MM.1S (cell line): ENCODE measurements at regions not wholly inside any gene's neighbourhood (a gene's known extent, or its start where the extent isn't known, plus 50 kb on each side); places are given as distances from the start of the nearest gene placed in this dataset.

Experiments
- DNase-seq: peaks from one replicate; pipeline ENCODE4 v3.0.0-alpha.2; 2015
- H2AFZ ChIP-seq: fragments of 300-600 bp; sonication (generic); 2 replicates; pipeline ENCODE4 v1.6.0; 2016; ENCODE audit warnings: antibody characterized with exemption, low read length
- H3F3A ChIP-seq: fragments of 300-600 bp; sonication (generic); 2 replicates; pipeline ENCODE4 v1.6.1; 2016; ENCODE audit warnings: mild to moderate bottlenecking, antibody characterized with exemption, low read length, moderate library complexity, mixed read lengths; ENCODE audit not compliant: insufficient read depth
- H3K27ac ChIP-seq: fragments of 300-600 bp; sonication (generic); 2 replicates; pipeline ENCODE4 v1.5.1; 2016; ENCODE audit warnings: mild to moderate bottlenecking, low read length
- H3K27me3 ChIP-seq: fragments of 300-600 bp; sonication (generic); replicated peaks from 2 replicates; pipeline ENCODE4 v1.6.0; 2016; ENCODE audit warnings: low read length; ENCODE audit not compliant: insufficient read depth
- H3K36me3 ChIP-seq: fragments of 300-600 bp; sonication (generic); replicated peaks from 2 replicates; pipeline ENCODE4 v1.6.1; 2016; ENCODE audit warnings: mild to moderate bottlenecking, low read length, mixed read lengths; ENCODE audit not compliant: insufficient read depth
- H3K4me1 ChIP-seq: fragments of 300-600 bp; sonication (generic); 2 replicates; pipeline ENCODE4 v1.6.1; 2016; ENCODE audit warnings: low read length, mixed read lengths
- H3K4me2 ChIP-seq: fragments of 300-600 bp; sonication (generic); 2 replicates; pipeline ENCODE4 v1.6.0; 2016; ENCODE audit warnings: low read depth, low read length
- H3K4me3 ChIP-seq: fragments of 300-600 bp; sonication (generic); 2 replicates; pipeline ENCODE4 v1.5.1; 2016; ENCODE audit warnings: low read length, mixed read lengths
- H3K79me2 ChIP-seq: fragments of 300-600 bp; sonication (generic); 2 replicates; pipeline ENCODE4 v1.6.1; 2016; ENCODE audit warnings: mixed run types, low read length, mixed read lengths
- H3K9ac ChIP-seq: fragments of 300-600 bp; sonication (generic); 2 replicates; pipeline ENCODE4 v1.6.1; 2016; ENCODE audit warnings: low read length, mixed read lengths
- H3K9me2 ChIP-seq: fragments of 300-600 bp; sonication (generic); replicated peaks from 2 replicates; pipeline ENCODE4 v1.6.1; 2016; ENCODE audit warnings: mild to moderate bottlenecking, low read length, mixed read lengths; ENCODE audit not compliant: insufficient read depth
- H3K9me3 ChIP-seq: fragments of 300-600 bp; sonication (generic); replicated peaks from 2 replicates; pipeline ENCODE4 v1.6.1; 2016; ENCODE audit warnings: mild to moderate bottlenecking, low read length, mixed read lengths; ENCODE audit not compliant: insufficient read depth
- H4K20me1 ChIP-seq: fragments of 300-600 bp; sonication (generic); 2 replicates; pipeline ENCODE4 v1.6.1; 2016; ENCODE audit warnings: mild to moderate bottlenecking, low read length, moderate library complexity, mixed read lengths; ENCODE audit not compliant: insufficient read depth
- CTCF ChIP-seq: fragments of 300-600 bp; sonication (generic); IDR thresholded peaks from 2 replicates; pipeline ENCODE4 v1.5.1; 2016; ENCODE audit warnings: antibody characterized with exemption, low read length, mixed read lengths
- EZH2 ChIP-seq: fragments of 300-600 bp; sonication (generic); optimal IDR thresholded peaks from 2 replicates; pipeline ENCODE3; 2017; ENCODE audit warnings: low read depth, mild to moderate bottlenecking, antibody characterized with exemption, low read length, mixed read lengths
- EZH2phosphoT487 ChIP-seq: fragments of 300-600 bp; sonication (generic); IDR thresholded peaks from 2 replicates; pipeline ENCODE4 v1.6.1; 2018; ENCODE audit warnings: antibody characterized with exemption, low read length

- DNase-seq, result no peak
These were observed 521.9 kb upstream of the TBX3 start for GRCh38 chr12:115205755-115206308.

GRCh38 chr12:115204957-115205754, 521.2 kb upstream of the TBX3 start:
- TF ChIP-seq EZH2phosphoT487 (no peak), EZH2 (no peak), CTCF (no peak)
- no peaks in the 10 kb centered on the region for H4K20me1 ChIP-seq
- no peaks in the 10 kb centered on the region for H3K36me3 ChIP-seq
- H3K27ac ChIP-seq, result no peak overlapping the region
- H3K79me2 ChIP-seq, result no peaks in the 10 kb centered on the region
- no peaks in the 10 kb centered on the region for H3K4me1 ChIP-seq
- no peaks in the 10 kb centered on the region for H3K9me2 ChIP-seq
- H3K4me3 ChIP-seq, result no peak overlapping the region
- H3K27me3 ChIP-seq, result peaks cover 4% of the 10 kb centered on the region; the same call in 1 of the 2 replicates
- H3F3A ChIP-seq, result no peaks in the 10 kb centered on the region
- no peak overlapping the region for H3K9ac ChIP-seq
- no peak overlapping the region for H3K4me2 ChIP-seq
- H2AFZ ChIP-seq, result no peak overlapping the region
- no peak for DNase-seq
- H3K9me3 ChIP-seq, result no peaks in the 10 kb centered on the region

More at GRCh38 chr12:115205755-115206308, 521.9 kb upstream of the TBX3 start:
- Histone ChIP-seq H4K20me1 (no peaks in the 10 kb centered on the region), H3F3A (no peaks in the 10 kb centered on the region), H3K4me3 (no peak overlapping the region), H3K9me3 (no peaks in the 10 kb centered on the region), H3K9ac (no peak overlapping the region), H3K27me3 (peaks cover 9% of the 10 kb centered on the region; the same call in 1 of the 2 replicates), H3K4me2 (no peak overlapping the region), H3K27ac (no peak overlapping the region), H2AFZ (no peak overlapping the region), H3K79me2 (no peaks in the 10 kb centered on the region), H3K36me3 (no peaks in the 10 kb centered on the region), H3K9me2 (no peaks in the 10 kb centered on the region), H3K4me1 (no peaks in the 10 kb centered on the region)
- TF ChIP-seq CTCF (no peak), EZH2phosphoT487 (no peak), EZH2 (no peak)

- TF ChIP-seq EZH2, result no peak
- no peak for TF ChIP-seq EZH2phosphoT487
- TF ChIP-seq CTCF, result no peak
- H3K4me1 ChIP-seq, result no peaks in the 10 kb centered on the region
- H3K9ac ChIP-seq, result no peak overlapping the region
- H3K4me3 ChIP-seq, result no peak overlapping the region
- no peaks in the 10 kb centered on the region for H3K9me2 ChIP-seq
- no peaks in the 10 kb centered on the region for H3K9me3 ChIP-seq
- no peak for DNase-seq
- H3K4me2 ChIP-seq, result no peak overlapping the region
- H2AFZ ChIP-seq, result no peak overlapping the region
- H4K20me1 ChIP-seq, result no peaks in the 10 kb centered on the region
- H3K27me3 ChIP-seq, result 0 out of 2 replicates have a peak, but pooled peaks cover 4% of the 10 kb centered on the region
- no peaks in the 10 kb centered on the region for H3K79me2 ChIP-seq
- H3K27ac ChIP-seq, result no peak overlapping the region
- H3F3A ChIP-seq, result no peaks in the 10 kb centered on the region
- H3K36me3 ChIP-seq, result no peaks in the 10 kb centered on the region
These were observed 519.7 kb upstream of the TBX3 start for GRCh38 chr12:115203701-115204100.
